HepG2 (cell line): ENCODE measurements at regions not wholly inside any gene's neighbourhood (a gene's known extent, or its start where the extent isn't known, plus 50 kb on each side); places are given as distances from the start of the nearest gene placed in this dataset.

ENCODE experiments used
- ATAC-seq: fragments of 200-7000 bp; cut with Tn5 transposase; 3 replicates; pipeline ENCODE4 v1.9.1; 2020; ENCODE audit warnings: mild to moderate bottlenecking, moderate library complexity
- BruUV-seq: library from RNA; stranded (reverse); fragments of 400-500 nt; replicated peaks from 2 replicates; lab custom pipeline; 2021; lab: Mats Ljungman, UMichigan
- CTCF ChIA-PET: fragments of 300-600 bp; formaldehyde crosslinking; extraction: SDS; loops from one replicate; lab custom pipeline; 2021; ENCODE audit warnings: low total read pairs, inconsistent platforms, low intra/inter-chr PET ratio; lab: Yijun Ruan, JAX
- POLR2A ChIA-PET: fragments of 350-600 bp; sonication (Branson Sonifier 250); formaldehyde crosslinking; loops from one replicate; lab custom pipeline; 2020; ENCODE audit warnings: antibody characterized with exemption, inconsistent platforms; lab: Yijun Ruan, JAX
- DNase-seq: peaks from one replicate; pipeline ENCODE4 v3.0.0-alpha.2; 2015; ENCODE audit warnings: low spot score
- FAIRE-seq: peaks from 3 replicates; lab custom pipeline; 2011; peaks lifted over from hg19 to GRCh38; lab: Jason Lieb, UNC
- H2AFZ ChIP-seq: one replicate; pipeline ENCODE4 v1.6.1; 2011; ENCODE audit warnings: low read length, inconsistent platforms
- H3K27ac ChIP-seq: fragments of 300-600 bp; 3 replicates; pipeline ENCODE4 v1.8.0; 2011; ENCODE audit warnings: mixed run types, mild to moderate bottlenecking, mixed read lengths, low read length, inconsistent platforms; ENCODE audit not compliant: insufficient read depth; ENCODE audit errors: extremely low read length
- H3K27me3 ChIP-seq, 2 experiments: fragments of 200-600 bp in 1 of 2; 2 replicates in 1 of 2; 3 replicates in 1 of 2; pipeline versions ENCODE4 v1.6.0 to v1.8.0; 2011; ENCODE audit warnings: low read length in 2 of 2, mild to moderate bottlenecking in 2 of 2, moderate library complexity in 2 of 2, inconsistent platforms in 1 of 2; ENCODE audit not compliant: insufficient read depth in 2 of 2, control insufficient read depth in 1 of 2
- H3K36me3 ChIP-seq, 2 experiments: fragments of 200-600 bp in 1 of 2; replicated peaks in 1 of 2; 2 replicates in 1 of 2; 3 replicates in 1 of 2; pipeline versions ENCODE4 v1.5.1 to v1.8.0; 2011; ENCODE audit warnings: low read length in 2 of 2, inconsistent platforms in 1 of 2; ENCODE audit not compliant: insufficient read depth in 2 of 2, control insufficient read depth in 1 of 2
- H3K4me1 ChIP-seq: 2 replicates; pipeline ENCODE4 v1.5.1; 2012; ENCODE audit warnings: low read length, inconsistent platforms; ENCODE audit not compliant: insufficient read depth
- H3K4me2 ChIP-seq: 2 replicates; pipeline ENCODE4 v1.6.0; 2011; ENCODE audit warnings: low read depth, low read length, inconsistent platforms
- H3K4me3 ChIP-seq, 3 experiments: fragments of 200-600 bp in 1 of 3; sonication (generic), shearing (Covaris generic) in 1 of 3; replicated peaks in 1 of 3; 2 replicates each; pipeline ENCODE4 v1.5.1; 2011 to 2016; ENCODE audit warnings: low read length in 3 of 3, inconsistent platforms in 2 of 3, low read depth in 2 of 3, mild to moderate bottlenecking in 2 of 3, control low read depth in 1 of 3, mixed read lengths in 1 of 3; ENCODE audit not compliant: insufficient read depth in 1 of 3
- H3K79me2 ChIP-seq: one replicate; pipeline ENCODE4 v1.6.1; 2011; ENCODE audit warnings: low read length, inconsistent platforms; ENCODE audit not compliant: insufficient read depth
- H3K9ac ChIP-seq: 2 replicates; pipeline ENCODE4 v1.6.0; 2011; ENCODE audit warnings: mild to moderate bottlenecking, low read depth, low read length, inconsistent platforms; ENCODE audit not compliant: insufficient read depth
- H3K9me3 ChIP-seq: 2 replicates; pipeline ENCODE4 v1.5.1; 2012; ENCODE audit warnings: mild to moderate bottlenecking, low read length
- H4K20me1 ChIP-seq: 2 replicates; pipeline ENCODE4 v1.6.0; 2011; ENCODE audit warnings: inconsistent platforms, mild to moderate bottlenecking, low read length, moderate library complexity; ENCODE audit not compliant: insufficient read depth
- CC2D1A ChIP-seq: sonication (generic); formaldehyde crosslinking; IDR thresholded peaks from 2 replicates; pipeline ENCODE4 v1.8.1; 2023; ENCODE audit warnings: mild to moderate bottlenecking, missing genetic modification reagents
- EP300 ChIP-seq, 3 experiments: sonication (generic) in 1 of 3; formaldehyde crosslinking in 1 of 3; IDR thresholded peaks; 2 replicates each; pipeline versions ENCODE4 v1.5.1 to v1.6.1; 2011 to 2020; ENCODE audit warnings: low read depth in 2 of 3, low read length in 2 of 3, borderline replicate concordance in 1 of 3, improper control_type of control experiment in 1 of 3, mild to moderate bottlenecking in 1 of 3, missing genetic modification reagents in 1 of 3, moderate library complexity in 1 of 3
- HINFP ChIP-seq: sonication (generic); formaldehyde crosslinking; IDR thresholded peaks from 2 replicates; pipeline ENCODE4 v1.4.0; 2020; ENCODE audit warnings: low read depth, mild to moderate bottlenecking, missing genetic modification reagents
- HNRNPUL1 ChIP-seq: fragments of 200-400 bp; formaldehyde crosslinking; IDR thresholded peaks from 2 replicates; pipeline ENCODE4 v1.6.1; 2017; ENCODE audit warnings: low read depth, mild to moderate bottlenecking, low read length, moderate library complexity
- KDM3A ChIP-seq: IDR thresholded peaks from 2 replicates; pipeline ENCODE4 v1.6.1; 2018; ENCODE audit warnings: low read depth, missing compliant biosample characterization
- NFAT5 ChIP-seq: sonication (generic); formaldehyde crosslinking; IDR thresholded peaks from 2 replicates; pipeline ENCODE4 v1.4.0; 2020; ENCODE audit warnings: missing genetic modification reagents
- NR1H2 ChIP-seq: sonication (generic); formaldehyde crosslinking; IDR thresholded peaks from 2 replicates; pipeline ENCODE4 v1.8.1; 2022; ENCODE audit warnings: low read depth, missing genetic modification reagents, borderline replicate concordance
- PITX1 ChIP-seq: sonication (generic); formaldehyde crosslinking; IDR thresholded peaks from 2 replicates; pipeline ENCODE4 v1.5.1; 2020; ENCODE audit warnings: mild to moderate bottlenecking, missing genetic modification reagents
- PLSCR1 ChIP-seq: sonication (generic); formaldehyde crosslinking; IDR thresholded peaks from 2 replicates; pipeline ENCODE4 v1.5.0; 2020; ENCODE audit warnings: missing genetic modification reagents, mild to moderate bottlenecking, borderline replicate concordance
- ZBTB34 ChIP-seq: sonication (generic); formaldehyde crosslinking; IDR thresholded peaks from 2 replicates; pipeline ENCODE4 v1.8.0; 2022; ENCODE audit warnings: mild to moderate bottlenecking, missing genetic modification reagents
- ZMYM2 ChIP-seq: sonication (generic); formaldehyde crosslinking; IDR thresholded peaks from 2 replicates; pipeline ENCODE4 v1.8.0; 2022; ENCODE audit warnings: mild to moderate bottlenecking, missing genetic modification reagents
- ZNF510 ChIP-seq: sonication (generic); formaldehyde crosslinking; IDR thresholded peaks from 2 replicates; pipeline ENCODE4 v1.4.0; 2020; ENCODE audit warnings: low read depth, mild to moderate bottlenecking, missing genetic modification reagents
- ZNF530 ChIP-seq: sonication (generic); formaldehyde crosslinking; IDR thresholded peaks from 2 replicates; pipeline ENCODE4 v1.5.0; 2020; ENCODE audit warnings: low read depth, mild to moderate bottlenecking, missing genetic modification reagents
- ZNF543 ChIP-seq: sonication (generic); formaldehyde crosslinking; IDR thresholded peaks from 2 replicates; pipeline ENCODE4 v1.4.0; 2020; ENCODE audit warnings: mild to moderate bottlenecking, missing genetic modification reagents
- ZNF777 ChIP-seq: sonication (generic); formaldehyde crosslinking; IDR thresholded peaks from 2 replicates; pipeline ENCODE4 v1.4.0; 2020; ENCODE audit warnings: missing genetic modification reagents
- WGBS: methylation state at CpG from one replicate; pipeline ENCODE4 v1.1.6; 2017; ENCODE audit warnings: low lambda C conversion rate; 5-methylcytosine and 5-hydroxymethylcytosine counted together
- in situ Hi-C: cut with HindIII; loops from 2 replicates; pipeline ENCODE4 v1.10.0; 2017; ENCODE audit warnings: low pct_unique_long_range_greater_than_20kb; ENCODE audit not compliant: extremely low pct_ligation_motif_present
- intact Hi-C: fragments of 100-400 bp; cut with micrococcal nuclease; formaldehyde crosslinking; loops from one replicate; pipeline ENCODE4 v1.10.0; 2022; ENCODE audit not compliant: unreplicated experiment

GRCh38 chr10:43731486-43731885 is 82.8 kb upstream of the ZNF32 start (continued):
- TF ChIP-seq PITX1 (CRISPR knock-in tag) (no peak), HNRNPUL1 (no peak), CC2D1A (CRISPR knock-in tag) (no peak), EP300 (IDR thresholded peaks at IDR 0.05; ENCODE audit: low read depth in 2 of 2, low read length in 2 of 2) (no peak), EP300 (CRISPR knock-in tag; IDR thresholded peaks at IDR 0.05; ENCODE audit: borderline replicate concordance) (no peak), ZNF777 (CRISPR knock-in tag) (no peak), ZBTB34 (CRISPR knock-in tag) (no peak)
- TF ChIP-seq, all 625 proteins: peak for 0

- Histone ChIP-seq H3K4me3 (no peak overlapping the region), H3K27me3 (no peaks in the 10 kb centered on the region; a peak in 1 of 5 replicates), H3K27ac (no peak overlapping the region), H3K9me3 (no peaks in the 10 kb centered on the region), H3K79me2 (no peaks in the 10 kb centered on the region), H3K36me3 (no peaks in the 10 kb centered on the region), H2AFZ (no peak overlapping the region), H3K9ac (no peak overlapping the region), H3K4me2 (no peak overlapping the region), H4K20me1 (no peaks in the 10 kb centered on the region), H3K4me1 (no peaks in the 10 kb centered on the region)
- in situ Hi-C loops (no loop called here), intact Hi-C loops (no loop called here)
- DNase-seq (no peak), ATAC-seq (no peak), FAIRE-seq (no peak)
- ChIA-PET CTCF (no interaction called here), POLR2A (no interaction called here)
- WGBS: 64% methylated on average over 15 of the region's 26 CpGs
- BruUV-seq: no TSS peak
- TF ChIP-seq ZNF543 (no peak), NFAT5 (CRISPR knock-in tag) (no peak), PLSCR1 (no peak), ZNF510 (CRISPR knock-in tag) (no peak), KDM3A (no peak), ZMYM2 (no peak), HINFP (CRISPR knock-in tag) (no peak), NR1H2 (no peak), ZNF530 (CRISPR knock-in tag) (no peak)
These were observed 79.7 kb upstream of the ZNF32 start for GRCh38 chr10:43728425-43728824.
